ENCODE measurements at regions not wholly inside any gene's neighbourhood (a gene's known extent, or its start where the extent isn't known, plus 50 kb on each side); places are given as distances from the start of the nearest gene placed in this dataset.

- Histone ChIP-seq H3K9me3 (no peaks in the 10 kb centered on the region), H3K4me3 (no peak overlapping the region), H3K4me1 (no peaks in the 10 kb centered on the region), H3K27ac (no peak overlapping the region), H3K36me3 (no peaks in the 10 kb centered on the region), H3K27me3 (no peaks in the 10 kb centered on the region)
- intact Hi-C loops (cut with DNase I): no loop called here
- no peak for TF ChIP-seq CTCF (IDR thresholded peaks at IDR 0.05)
- no peak for ATAC-seq
- no peak for DNase-seq
Measured at GRCh38 chr9:28332648-28333047, 759.4 kb upstream of the C9orf72 start.

GRCh38 chr9:28341913-28342312 is 768.6 kb upstream of the C9orf72 start:
- no peaks in the 10 kb centered on the region for H3K36me3 ChIP-seq
- DNase-seq (no peak), ATAC-seq (no peak)
- H3K27ac ChIP-seq: no peak overlapping the region
- intact Hi-C loops (cut with DNase I): no loop called here
- H3K27me3 ChIP-seq: no peaks in the 10 kb centered on the region
- TF ChIP-seq CTCF (IDR thresholded peaks at IDR 0.05): no peak
- no peaks in the 10 kb centered on the region for H3K9me3 ChIP-seq
- H3K4me1 ChIP-seq: no peaks in the 10 kb centered on the region
- no peak overlapping the region for H3K4me3 ChIP-seq

GRCh38 chr9:28342815-28343338 is 769.6 kb upstream of the C9orf72 start:
- no peak for DNase-seq
- Histone ChIP-seq H3K4me3 (no peak overlapping the region), H3K9me3 (no peaks in the 10 kb centered on the region), H3K36me3 (no peaks in the 10 kb centered on the region), H3K27me3 (no peaks in the 10 kb centered on the region), H3K27ac (no peak overlapping the region), H3K4me1 (no peaks in the 10 kb centered on the region)
- intact Hi-C loops (cut with DNase I): no loop called here
- TF ChIP-seq CTCF (IDR thresholded peaks at IDR 0.05): no peak
- ATAC-seq: no peak

GRCh38 chr9:28363151-28363562 is 789.9 kb upstream of the C9orf72 start:
- TF ChIP-seq CTCF (IDR thresholded peaks at IDR 0.05): no peak
- H3K4me1 ChIP-seq: no peaks in the 10 kb centered on the region
- no peaks in the 10 kb centered on the region for H3K27me3 ChIP-seq
- H3K36me3 ChIP-seq: no peaks in the 10 kb centered on the region
- no peak for DNase-seq
- intact Hi-C loops (cut with DNase I): no loop called here
- H3K4me3 ChIP-seq: no peak overlapping the region
- H3K9me3 ChIP-seq: no peaks in the 10 kb centered on the region
- H3K27ac ChIP-seq: no peak overlapping the region
- ATAC-seq: no peak

- TF ChIP-seq CTCF (IDR thresholded peaks at IDR 0.05): no peak
- Histone ChIP-seq H3K27me3 (no peaks in the 10 kb centered on the region), H3K9me3 (no peaks in the 10 kb centered on the region), H3K27ac (no peak overlapping the region), H3K36me3 (no peaks in the 10 kb centered on the region), H3K4me3 (no peak overlapping the region), H3K4me1 (no peaks in the 10 kb centered on the region)
- intact Hi-C loops (cut with DNase I): no loop called here
- ATAC-seq (no peak), DNase-seq (no peak)
Measured at GRCh38 chr9:28365020-28365640, 791.8 kb upstream of the C9orf72 start.

GRCh38 chr9:28365728-28366127 is 792.4 kb upstream of the C9orf72 start:
- ATAC-seq (no peak), DNase-seq (no peak)
- H3K9me3 ChIP-seq: no peaks in the 10 kb centered on the region
- TF ChIP-seq CTCF (IDR thresholded peaks at IDR 0.05): no peak
- H3K27ac ChIP-seq: no peak overlapping the region
- no peak overlapping the region for H3K4me3 ChIP-seq
- no peaks in the 10 kb centered on the region for H3K36me3 ChIP-seq
- no peaks in the 10 kb centered on the region for H3K4me1 ChIP-seq
- H3K27me3 ChIP-seq: no peaks in the 10 kb centered on the region
- intact Hi-C loops (cut with DNase I): no loop called here
